Neural progenitor cell (in vitro differentiated cells): ENCODE measurements at regions not wholly inside any gene's neighbourhood (a gene's known extent, or its start where the extent isn't known, plus 50 kb on each side); places are given as distances from the start of the nearest gene placed in this dataset.

ENCODE experiments used
- DNase-seq: peaks from one replicate; pipeline ENCODE4 v3.0.0-alpha.2; 2016; ENCODE audit warnings: low spot score
- H2AFZ ChIP-seq: fragments of 200-600 bp; sonication (generic); replicated peaks from 2 replicates; pipeline ENCODE4 v1.6.1; 2016; ENCODE audit warnings: antibody characterized with exemption
- H3F3A ChIP-seq: fragments of 200-600 bp; sonication (generic); 2 replicates; pipeline ENCODE4 v1.6.1; 2016; ENCODE audit warnings: antibody characterized with exemption, low read depth
- H3K27ac ChIP-seq: fragments of 200-600 bp; sonication (generic); 2 replicates; pipeline ENCODE4 v1.5.1; 2016; ENCODE audit warnings: mild to moderate bottlenecking
- H3K27me3 ChIP-seq: fragments of 200-600 bp; sonication (generic); 2 replicates; pipeline ENCODE4 v1.6.1; 2016; ENCODE audit warnings: mild to moderate bottlenecking, moderate library complexity
- H3K36me3 ChIP-seq: fragments of 200-600 bp; sonication (generic); 2 replicates; pipeline ENCODE4 v1.5.1; 2016
- H3K4me1 ChIP-seq: fragments of 200-600 bp; sonication (generic); 2 replicates; pipeline ENCODE4 v1.6.1; 2016; ENCODE audit warnings: mixed run types
- H3K4me2 ChIP-seq: fragments of 200-600 bp; sonication (generic); 2 replicates; pipeline ENCODE4 v1.6.1; 2016
- H3K4me3 ChIP-seq: fragments of 200-600 bp; sonication (generic); 2 replicates; pipeline ENCODE4 v1.5.1; 2016
- H3K79me2 ChIP-seq: fragments of 200-600 bp; sonication (generic); 2 replicates; pipeline ENCODE4 v1.6.1; 2016; ENCODE audit warnings: low read depth
- H3K9ac ChIP-seq: fragments of 200-600 bp; sonication (generic); 2 replicates; pipeline ENCODE4 v1.6.1; 2016
- H3K9me3 ChIP-seq: fragments of 200-600 bp; sonication (generic); 2 replicates; pipeline ENCODE4 v1.5.1; 2016; ENCODE audit warnings: low read depth
- H4K20me1 ChIP-seq: fragments of 200-600 bp; sonication (generic); 2 replicates; pipeline ENCODE4 v1.6.1; 2016; ENCODE audit warnings: low read depth
- H3K27ac Mint-ChIP-seq: 3 replicates; pipeline ENCODE4 v1.8.0; 2021; ENCODE audit warnings: mixed read lengths
- H3K27me3 Mint-ChIP-seq: 2 replicates; pipeline ENCODE4 v1.8.0; 2022; ENCODE audit warnings: low read depth, mild to moderate bottlenecking, inconsistent platforms, moderate library complexity, mixed read lengths; ENCODE audit not compliant: insufficient read depth
- H3K36me3 Mint-ChIP-seq: 3 replicates; pipeline ENCODE4 v1.8.0; 2021; ENCODE audit warnings: mixed read lengths
- H3K4me1 Mint-ChIP-seq: 3 replicates; pipeline ENCODE4 v1.8.0; 2021; ENCODE audit warnings: mixed read lengths
- H3K4me3 Mint-ChIP-seq: 3 replicates; pipeline ENCODE4 v1.8.0; 2021; ENCODE audit warnings: mild to moderate bottlenecking, moderate library complexity, mixed read lengths
- H3K9me3 Mint-ChIP-seq: 3 replicates; pipeline ENCODE4 v1.8.0; 2020; ENCODE audit warnings: mixed read lengths
- CTCF ChIP-seq: fragments of 200-600 bp; sonication (generic); IDR thresholded peaks from 2 replicates; pipeline ENCODE4 v1.5.1; 2017; ENCODE audit warnings: antibody characterized with exemption, mild to moderate bottlenecking
- EZH2 ChIP-seq: fragments of 200-600 bp; sonication (generic); IDR thresholded peaks from 2 replicates; pipeline ENCODE4 v1.6.1; 2017; ENCODE audit warnings: antibody characterized with exemption, mild to moderate bottlenecking, moderate library complexity
- EZH2phosphoT487 ChIP-seq: fragments of 200-600 bp; sonication (generic); IDR thresholded peaks from 2 replicates; pipeline ENCODE4 v1.6.1; 2017; ENCODE audit warnings: antibody characterized with exemption

GRCh38 chr5:57338868-57339340, 143.7 kb downstream of the ACTBL2 start:
- Mint-ChIP-seq H3K4me1 (no peaks in the 10 kb centered on the region), H3K27me3 (peaks cover 2% of the 10 kb centered on the region), H3K4me3 (no peak overlapping the region), H3K27ac (no peak overlapping the region), H3K9me3 (no peaks in the 10 kb centered on the region), H3K36me3 (no peaks in the 10 kb centered on the region)
- TF ChIP-seq CTCF, result no peak
- no peak for TF ChIP-seq EZH2
- no peak for TF ChIP-seq EZH2phosphoT487
- DNase-seq, result no peak
- H3K79me2 ChIP-seq, result no peaks in the 10 kb centered on the region
- H3K27ac ChIP-seq, result no peak overlapping the region
- no peaks in the 10 kb centered on the region for H3K36me3 ChIP-seq
- no peak overlapping the region for H3K9ac ChIP-seq
- no peak overlapping the region for H3K4me3 ChIP-seq
- H3K4me1 ChIP-seq, result no peaks in the 10 kb centered on the region
- H2AFZ ChIP-seq, result no peak overlapping the region
- H3K4me2 ChIP-seq, result no peak overlapping the region
- no peaks in the 10 kb centered on the region for H3K9me3 ChIP-seq
- no peaks in the 10 kb centered on the region for H3F3A ChIP-seq
- no peaks in the 10 kb centered on the region for H4K20me1 ChIP-seq
- H3K27me3 ChIP-seq, result no peaks in the 10 kb centered on the region

GRCh38 chr5:57338068-57338867, 144.3 kb downstream of the ACTBL2 start:
- H3K79me2 ChIP-seq, result no peaks in the 10 kb centered on the region
- DNase-seq, result peak; percentile 67
- no peaks in the 10 kb centered on the region for H3K36me3 Mint-ChIP-seq

GRCh38 chr5:57335092-57335660, 147.4 kb downstream of the ACTBL2 start:
- Mint-ChIP-seq H3K4me1 (no peaks in the 10 kb centered on the region), H3K36me3 (no peaks in the 10 kb centered on the region), H3K9me3 (peaks cover 2% of the 10 kb centered on the region), H3K27ac (no peak overlapping the region), H3K4me3 (no peak overlapping the region), H3K27me3 (peaks cover 2% of the 10 kb centered on the region)
- Histone ChIP-seq H4K20me1 (no peaks in the 10 kb centered on the region), H3K9ac (no peak overlapping the region), H3K4me1 (no peaks in the 10 kb centered on the region), H3F3A (no peaks in the 10 kb centered on the region), H3K4me2 (no peak overlapping the region), H3K27ac (no peak overlapping the region), H3K4me3 (no peak overlapping the region), H3K79me2 (no peaks in the 10 kb centered on the region), H3K36me3 (no peaks in the 10 kb centered on the region), H3K27me3 (no peaks in the 10 kb centered on the region), H2AFZ (no peak overlapping the region), H3K9me3 (no peaks in the 10 kb centered on the region)
- no peak for DNase-seq
- TF ChIP-seq CTCF (no peak), EZH2 (no peak), EZH2phosphoT487 (no peak)

More at GRCh38 chr5:57338068-57338867, 144.3 kb downstream of the ACTBL2 start:
- Histone ChIP-seq H3K9ac (no peak overlapping the region), H3F3A (no peaks in the 10 kb centered on the region), H3K4me1 (no peaks in the 10 kb centered on the region), H3K36me3 (no peaks in the 10 kb centered on the region), H3K4me3 (no peak overlapping the region), H3K4me2 (no peak overlapping the region), H3K27me3 (no peaks in the 10 kb centered on the region), H4K20me1 (no peaks in the 10 kb centered on the region), H3K27ac (no peak overlapping the region), H3K9me3 (no peaks in the 10 kb centered on the region), H2AFZ (no peak overlapping the region)
- TF ChIP-seq CTCF, result peak; percentile 68
- TF ChIP-seq EZH2phosphoT487, result no peak
- H3K27ac Mint-ChIP-seq, result no peak overlapping the region
- H3K27me3 Mint-ChIP-seq, result peaks cover 2% of the 10 kb centered on the region
- H3K4me3 Mint-ChIP-seq, result no peak overlapping the region
- no peaks in the 10 kb centered on the region for H3K9me3 Mint-ChIP-seq
- no peaks in the 10 kb centered on the region for H3K4me1 Mint-ChIP-seq
